ENCODE measurements at regions not wholly inside any gene's neighbourhood (a gene's known extent, or its start where the extent isn't known, plus 50 kb on each side); places are given as distances from the start of the nearest gene placed in this dataset.

DNA sequence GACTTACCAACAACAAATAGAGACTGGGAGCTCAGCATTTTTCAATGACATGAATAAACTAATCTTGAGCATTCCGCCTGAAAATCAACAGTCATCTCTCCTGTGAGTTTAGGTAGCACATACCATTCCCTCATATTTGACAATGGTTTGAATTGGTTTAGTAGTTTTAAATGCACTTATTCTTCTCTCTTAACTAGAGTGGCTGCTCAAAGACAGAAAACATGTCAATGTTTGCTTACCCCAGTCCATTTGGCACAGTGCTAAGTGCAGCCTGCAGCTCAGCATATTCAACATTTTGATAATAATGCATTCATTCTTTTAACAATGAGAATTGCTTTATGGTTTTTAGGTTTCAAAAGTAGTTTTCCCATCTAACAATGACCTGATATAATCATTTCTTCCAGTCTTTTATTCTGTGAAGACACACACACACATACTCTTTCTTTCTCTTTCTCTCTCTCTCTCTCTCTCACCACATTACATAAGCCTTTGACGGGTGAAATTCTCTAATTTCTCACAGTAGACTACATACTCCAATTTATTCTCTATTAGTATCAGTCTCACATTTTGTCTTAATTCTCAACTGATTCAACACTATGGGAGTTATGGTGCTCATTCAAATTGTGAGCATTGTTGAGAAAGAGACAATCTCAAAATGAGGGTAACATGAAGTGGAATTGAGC lies 432.3 kb downstream of the LRRIQ3 start:
- TF ChIP-seq, protein P1, sequence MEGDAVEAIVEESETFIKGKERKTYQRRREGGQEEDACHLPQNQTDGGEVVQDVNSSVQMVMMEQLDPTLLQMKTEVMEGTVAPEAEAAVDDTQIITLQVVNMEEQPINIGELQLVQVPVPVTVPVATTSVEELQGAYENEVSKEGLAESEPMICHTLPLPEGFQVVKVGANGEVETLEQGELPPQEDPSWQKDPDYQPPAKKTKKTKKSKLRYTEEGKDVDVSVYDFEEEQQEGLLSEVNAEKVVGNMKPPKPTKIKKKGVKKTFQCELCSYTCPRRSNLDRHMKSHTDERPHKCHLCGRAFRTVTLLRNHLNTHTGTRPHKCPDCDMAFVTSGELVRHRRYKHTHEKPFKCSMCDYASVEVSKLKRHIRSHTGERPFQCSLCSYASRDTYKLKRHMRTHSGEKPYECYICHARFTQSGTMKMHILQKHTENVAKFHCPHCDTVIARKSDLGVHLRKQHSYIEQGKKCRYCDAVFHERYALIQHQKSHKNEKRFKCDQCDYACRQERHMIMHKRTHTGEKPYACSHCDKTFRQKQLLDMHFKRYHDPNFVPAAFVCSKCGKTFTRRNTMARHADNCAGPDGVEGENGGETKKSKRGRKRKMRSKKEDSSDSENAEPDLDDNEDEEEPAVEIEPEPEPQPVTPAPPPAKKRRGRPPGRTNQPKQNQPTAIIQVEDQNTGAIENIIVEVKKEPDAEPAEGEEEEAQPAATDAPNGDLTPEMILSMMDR (IDR thresholded peaks at IDR 0.05; ENCODE audit: insufficient read depth, low read length, poor library complexity, severe bottlenecking) = no peak
- no peak for TF ChIP-seq EZH2phosphoT487 (conservative IDR thresholded peaks at IDR 0.05; ENCODE audit: low read length)
